Putamen (tissue), 1 donor: ENCODE measurements at regions not wholly inside any gene's neighbourhood (a gene's known extent, or its start where the extent isn't known, plus 50 kb on each side); places are given as distances from the start of the nearest gene placed in this dataset.
"Not testable (repeated sequence)": the region's sequence is repeated elsewhere in the genome, so short reads cannot be mapped to it uniquely, and the experiment has no call there.

Source experiments
- DNase-seq: peaks from one replicate; pipeline ENCODE4 v3.0.0-alpha.2; 2016; ENCODE audit warnings: low spot score

- not testable (repeated sequence) for DNase-seq
Measured at GRCh38 chr11:24185535-24185934, 311.3 kb upstream of the LUZP2 start.

GRCh38 chr11:24196733-24197132 lies 300.1 kb upstream of the LUZP2 start:
- no peak for DNase-seq

- no peak for DNase-seq
Measured at GRCh38 chr11:24198481-24198880, 298.4 kb upstream of the LUZP2 start.

GRCh38 chr11:24199461-24199860 lies 297.4 kb upstream of the LUZP2 start:
- DNase-seq: no peak

- no peak for DNase-seq
Measured at GRCh38 chr11:24206030-24206429, 290.8 kb upstream of the LUZP2 start.

- DNase-seq: no peak
Measured at GRCh38 chr11:24206511-24206910, 290.3 kb upstream of the LUZP2 start.

- DNase-seq: no peak
Measured at GRCh38 chr11:24216488-24216887, 280.4 kb upstream of the LUZP2 start.

GRCh38 chr11:24217319-24217718 lies 279.5 kb upstream of the LUZP2 start:
- not testable (repeated sequence) for DNase-seq

GRCh38 chr11:24225501-24225900 lies 271.4 kb upstream of the LUZP2 start:
- no peak for DNase-seq

GRCh38 chr11:24226606-24227005 lies 270.2 kb upstream of the LUZP2 start:
- DNase-seq: no peak

GRCh38 chr11:24233041-24233440 lies 263.8 kb upstream of the LUZP2 start:
- DNase-seq: no peak

GRCh38 chr11:24234822-24235508 lies 261.9 kb upstream of the LUZP2 start:
- no peak for DNase-seq

GRCh38 chr11:24238771-24239645 lies 257.8 kb upstream of the LUZP2 start:
- no peak for DNase-seq

- no peak for DNase-seq
Measured at GRCh38 chr11:24239930-24240329, 256.9 kb upstream of the LUZP2 start.

- DNase-seq: no peak
Measured at GRCh38 chr11:24240496-24241175, 256.2 kb upstream of the LUZP2 start.

GRCh38 chr11:24246715-24247114 lies 250.1 kb upstream of the LUZP2 start:
- no peak for DNase-seq

GRCh38 chr11:24247846-24248245 lies 249.0 kb upstream of the LUZP2 start:
- DNase-seq: no peak

GRCh38 chr11:24249921-24250320 lies 246.9 kb upstream of the LUZP2 start:
- no peak for DNase-seq

GRCh38 chr11:24253237-24253760 lies 243.6 kb upstream of the LUZP2 start:
- DNase-seq: no peak

- no peak for DNase-seq
Measured at GRCh38 chr11:24264868-24265267, 232.0 kb upstream of the LUZP2 start.

GRCh38 chr11:24267014-24267413 lies 229.8 kb upstream of the LUZP2 start:
- no peak for DNase-seq

GRCh38 chr11:24271798-24272197 lies 225.1 kb upstream of the LUZP2 start:
- DNase-seq: no peak
